ENCODE measurements at regions not wholly inside any gene's neighbourhood (a gene's known extent, or its start where the extent isn't known, plus 50 kb on each side); places are given as distances from the start of the nearest gene placed in this dataset.

- Mint-ChIP-seq H3K4me1 (peaks cover 36% of the 10 kb centered on the region), H3K27ac (peak overlapping the region; percentile 85), H3K9me3 (peaks cover 10% of the 10 kb centered on the region), H3K36me3 (peaks cover 4% of the 10 kb centered on the region), H3K4me3 (no peak overlapping the region), H3K27me3 (ENCODE audit: low read depth) (no peaks in the 10 kb centered on the region)
- peak in 1 of 2 experiments; percentile 46 for DNase-seq (ENCODE audit: low spot score in 2 of 2, unreplicated experiment in 2 of 2)
- no peak for TF ChIP-seq CTCF (IDR thresholded peaks at IDR 0.05; ENCODE audit: unreplicated experiment)
Measured at GRCh38 chr15:56835718-56836171, 82.7 kb upstream of the TCF12 start.

- Mint-ChIP-seq H3K4me3 (no peak overlapping the region), H3K4me1 (peaks cover 29% of the 10 kb centered on the region), H3K36me3 (no peaks in the 10 kb centered on the region), H3K9me3 (no peaks in the 10 kb centered on the region), H3K27me3 (ENCODE audit: low read depth) (no peaks in the 10 kb centered on the region), H3K27ac (no peak overlapping the region)
- TF ChIP-seq CTCF (IDR thresholded peaks at IDR 0.05; ENCODE audit: unreplicated experiment): no peak
- DNase-seq (ENCODE audit: low spot score in 2 of 2, unreplicated experiment in 2 of 2): no peak
Measured at GRCh38 chr15:56832125-56832524, 86.3 kb upstream of the TCF12 start.

- Mint-ChIP-seq H3K27me3 (ENCODE audit: low read depth) (no peaks in the 10 kb centered on the region), H3K4me1 (peaks cover 24% of the 10 kb centered on the region), H3K9me3 (no peaks in the 10 kb centered on the region), H3K27ac (no peak overlapping the region), H3K36me3 (no peaks in the 10 kb centered on the region), H3K4me3 (no peak overlapping the region)
- DNase-seq (ENCODE audit: low spot score in 2 of 2, unreplicated experiment in 2 of 2): no peak
- no peak for TF ChIP-seq CTCF (IDR thresholded peaks at IDR 0.05; ENCODE audit: unreplicated experiment)
Measured at GRCh38 chr15:56831467-56832005, 86.9 kb upstream of the TCF12 start.

- Mint-ChIP-seq H3K27ac (no peak overlapping the region), H3K4me1 (peaks cover 27% of the 10 kb centered on the region), H3K4me3 (no peak overlapping the region), H3K27me3 (ENCODE audit: low read depth) (peaks cover 23% of the 10 kb centered on the region), H3K36me3 (no peaks in the 10 kb centered on the region), H3K9me3 (no peaks in the 10 kb centered on the region)
- no peak for TF ChIP-seq CTCF (IDR thresholded peaks at IDR 0.05; ENCODE audit: unreplicated experiment)
- no peak for DNase-seq (ENCODE audit: low spot score in 2 of 2, unreplicated experiment in 2 of 2)
Measured at GRCh38 chr15:56824175-56824574, 90.9 kb upstream of the ZNF280D start.

- H3K27ac Mint-ChIP-seq: peak overlapping the region; percentile 21
- peaks cover 30% of the 10 kb centered on the region for H3K27me3 Mint-ChIP-seq (ENCODE audit: low read depth)
- H3K4me3 Mint-ChIP-seq: no peak overlapping the region
- H3K4me1 Mint-ChIP-seq: peaks cover 38% of the 10 kb centered on the region
- no peaks in the 10 kb centered on the region for H3K9me3 Mint-ChIP-seq
- peak; percentile 25 to 67 for DNase-seq (ENCODE audit: low spot score in 2 of 2, unreplicated experiment in 2 of 2)
- TF ChIP-seq CTCF (IDR thresholded peaks at IDR 0.05; ENCODE audit: unreplicated experiment): peak; percentile 36
- no peaks in the 10 kb centered on the region for H3K36me3 Mint-ChIP-seq
Measured at GRCh38 chr15:56821721-56822425, 88.6 kb upstream of the ZNF280D start.

Measured in mesothelial cell of epicardium (in vitro differentiated cells).